ENCODE measurements at regions not wholly inside any gene's neighbourhood (a gene's known extent, or its start where the extent isn't known, plus 50 kb on each side); places are given as distances from the start of the nearest gene placed in this dataset.

GRCh38 chr13:64529874-64530485, 2700.2 kb downstream of the PCDH9 start:
- no peak overlapping the region for H3K4me3 ChIP-seq (ENCODE audit: low read length, poor library complexity, severe bottlenecking)
- no peaks in the 10 kb centered on the region for H4K20me1 ChIP-seq (ENCODE audit: insufficient read depth, low read length, poor library complexity, severe bottlenecking)
- H3K4me1 ChIP-seq (ENCODE audit: insufficient read depth, low read length, poor library complexity, severe bottlenecking), result no peaks in the 10 kb centered on the region
- H3K27me3 ChIP-seq (ENCODE audit: insufficient read depth, low read length, poor library complexity, severe bottlenecking), result no peaks in the 10 kb centered on the region
- H3K9ac ChIP-seq (ENCODE audit: low read depth, low read length, poor library complexity, severe bottlenecking), result no peak overlapping the region
- no peaks in the 10 kb centered on the region for H3K79me2 ChIP-seq (ENCODE audit: insufficient read depth, low read length)
- H3K4me2 ChIP-seq (ENCODE audit: low read depth, low read length, poor library complexity, severe bottlenecking), result no peak overlapping the region
- no peaks in the 10 kb centered on the region for H3K36me3 ChIP-seq (ENCODE audit: insufficient read depth, low read length)
- TF ChIP-seq CTCF (conservative IDR thresholded peaks at IDR 0.05; ENCODE audit: low read length) (peak; percentile 78), EZH2phosphoT487 (IDR thresholded peaks at IDR 0.05; ENCODE audit: borderline replicate concordance) (no peak)
- H2AFZ ChIP-seq (ENCODE audit: low read length), result 0 out of 2 replicates have a peak overlapping the region, but pooled peaks have one; percentile 33
- H3K9me2 ChIP-seq (replicated peaks; ENCODE audit: low read depth, low read length), result no peaks in the 10 kb centered on the region
- H3K9me3 ChIP-seq (ENCODE audit: insufficient read depth, low read depth, low read length), result no peaks in the 10 kb centered on the region
- H3F3A ChIP-seq (ENCODE audit: low read depth), result no peaks in the 10 kb centered on the region

- Histone ChIP-seq H3K79me2 (ENCODE audit: insufficient read depth, low read length) (no peaks in the 10 kb centered on the region), H4K20me1 (ENCODE audit: insufficient read depth, low read length, poor library complexity, severe bottlenecking) (no peaks in the 10 kb centered on the region), H3F3A (ENCODE audit: low read depth) (no peaks in the 10 kb centered on the region), H3K4me1 (ENCODE audit: insufficient read depth, low read length, poor library complexity, severe bottlenecking) (no peaks in the 10 kb centered on the region), H3K9me2 (replicated peaks; ENCODE audit: low read depth, low read length) (no peaks in the 10 kb centered on the region), H3K36me3 (ENCODE audit: insufficient read depth, low read length) (no peaks in the 10 kb centered on the region), H2AFZ (ENCODE audit: low read length) (peak overlapping the region; percentile 81), H3K4me3 (ENCODE audit: low read length, poor library complexity, severe bottlenecking) (no peak overlapping the region), H3K9me3 (ENCODE audit: insufficient read depth, low read depth, low read length) (no peaks in the 10 kb centered on the region), H3K27me3 (ENCODE audit: insufficient read depth, low read length, poor library complexity, severe bottlenecking) (no peaks in the 10 kb centered on the region), H3K9ac (ENCODE audit: low read depth, low read length, poor library complexity, severe bottlenecking) (no peak overlapping the region), H3K4me2 (ENCODE audit: low read depth, low read length, poor library complexity, severe bottlenecking) (no peak overlapping the region)
- TF ChIP-seq CTCF (conservative IDR thresholded peaks at IDR 0.05; ENCODE audit: low read length) (no peak), EZH2phosphoT487 (IDR thresholded peaks at IDR 0.05; ENCODE audit: borderline replicate concordance) (no peak)
Observed at GRCh38 chr13:64528838-64529237, 2701.3 kb downstream of the PCDH9 start.

- TF ChIP-seq CTCF (conservative IDR thresholded peaks at IDR 0.05; ENCODE audit: low read length) (no peak), EZH2phosphoT487 (IDR thresholded peaks at IDR 0.05; ENCODE audit: borderline replicate concordance) (no peak)
- Histone ChIP-seq H3K4me2 (ENCODE audit: low read depth, low read length, poor library complexity, severe bottlenecking) (no peak overlapping the region), H3K4me1 (ENCODE audit: insufficient read depth, low read length, poor library complexity, severe bottlenecking) (no peaks in the 10 kb centered on the region), H4K20me1 (ENCODE audit: insufficient read depth, low read length, poor library complexity, severe bottlenecking) (no peaks in the 10 kb centered on the region), H3K9ac (ENCODE audit: low read depth, low read length, poor library complexity, severe bottlenecking) (no peak overlapping the region), H3K9me2 (replicated peaks; ENCODE audit: low read depth, low read length) (no peaks in the 10 kb centered on the region), H3K27me3 (ENCODE audit: insufficient read depth, low read length, poor library complexity, severe bottlenecking) (no peaks in the 10 kb centered on the region), H2AFZ (ENCODE audit: low read length) (no peak overlapping the region), H3K36me3 (ENCODE audit: insufficient read depth, low read length) (no peaks in the 10 kb centered on the region), H3F3A (ENCODE audit: low read depth) (no peaks in the 10 kb centered on the region), H3K4me3 (ENCODE audit: low read length, poor library complexity, severe bottlenecking) (no peak overlapping the region), H3K79me2 (ENCODE audit: insufficient read depth, low read length) (no peaks in the 10 kb centered on the region), H3K9me3 (ENCODE audit: insufficient read depth, low read depth, low read length) (no peaks in the 10 kb centered on the region)
Observed at GRCh38 chr13:64527561-64527960, 2702.6 kb downstream of the PCDH9 start.

All from Loucy (cell line).